Upper lobe of right lung (tissue), 1 donor: ENCODE measurements at regions not wholly inside any gene's neighbourhood (a gene's known extent, or its start where the extent isn't known, plus 50 kb on each side); places are given as distances from the start of the nearest gene placed in this dataset.

ENCODE experiments used
- ATAC-seq: fragments of 200-7000 bp; cut with Tn5 transposase; one replicate; pipeline ENCODE4 v1.9.1; 2020; ENCODE audit warnings: mild to moderate bottlenecking, moderate library complexity
- DNase-seq: peaks from one replicate; pipeline ENCODE4 v3.0.0-alpha.2; 2020
- H3K27ac ChIP-seq: fragments of 200-600 bp; one replicate; pipeline ENCODE4 v1.8.0; 2022
- H3K27me3 ChIP-seq: fragments of 200-600 bp; one replicate; pipeline ENCODE4 v1.8.0; 2022; ENCODE audit warnings: mild to moderate bottlenecking
- H3K36me3 ChIP-seq: fragments of 200-600 bp; one replicate; pipeline ENCODE4 v1.8.0; 2022
- H3K4me1 ChIP-seq: fragments of 200-600 bp; one replicate; pipeline ENCODE4 v1.8.0; 2022
- H3K4me3 ChIP-seq: fragments of 200-600 bp; one replicate; pipeline ENCODE4 v1.8.0; 2022; ENCODE audit warnings: mild to moderate bottlenecking
- H3K9me3 ChIP-seq: fragments of 200-600 bp; one replicate; pipeline ENCODE4 v1.8.0; 2022
- intact Hi-C: fragments of 100-400 bp; cut with DNase I; formaldehyde crosslinking; loops from one replicate; pipeline ENCODE4 v1.11.0; 2022
- TF ChIP-seq, protein P1 (sequence below): fragments of 200-600 bp; IDR thresholded peaks from one replicate; pipeline ENCODE4 v1.8.0; 2022; ENCODE audit warnings: antibody characterized with exemption
- donor health status: DM: no; HTN: yes; CAD: no; lungs with severe emphysema.

GRCh38 chr18:60599995-60600394, 227.4 kb upstream of the MC4R start:
- no peak for ATAC-seq
- Histone ChIP-seq H3K9me3 (no peaks in the 10 kb centered on the region), H3K4me3 (no peak overlapping the region), H3K36me3 (no peaks in the 10 kb centered on the region), H3K27me3 (no peaks in the 10 kb centered on the region), H3K27ac (no peak overlapping the region), H3K4me1 (no peaks in the 10 kb centered on the region)
- intact Hi-C loops, result no loop called here
- DNase-seq, result no peak
- TF ChIP-seq, protein P1, sequence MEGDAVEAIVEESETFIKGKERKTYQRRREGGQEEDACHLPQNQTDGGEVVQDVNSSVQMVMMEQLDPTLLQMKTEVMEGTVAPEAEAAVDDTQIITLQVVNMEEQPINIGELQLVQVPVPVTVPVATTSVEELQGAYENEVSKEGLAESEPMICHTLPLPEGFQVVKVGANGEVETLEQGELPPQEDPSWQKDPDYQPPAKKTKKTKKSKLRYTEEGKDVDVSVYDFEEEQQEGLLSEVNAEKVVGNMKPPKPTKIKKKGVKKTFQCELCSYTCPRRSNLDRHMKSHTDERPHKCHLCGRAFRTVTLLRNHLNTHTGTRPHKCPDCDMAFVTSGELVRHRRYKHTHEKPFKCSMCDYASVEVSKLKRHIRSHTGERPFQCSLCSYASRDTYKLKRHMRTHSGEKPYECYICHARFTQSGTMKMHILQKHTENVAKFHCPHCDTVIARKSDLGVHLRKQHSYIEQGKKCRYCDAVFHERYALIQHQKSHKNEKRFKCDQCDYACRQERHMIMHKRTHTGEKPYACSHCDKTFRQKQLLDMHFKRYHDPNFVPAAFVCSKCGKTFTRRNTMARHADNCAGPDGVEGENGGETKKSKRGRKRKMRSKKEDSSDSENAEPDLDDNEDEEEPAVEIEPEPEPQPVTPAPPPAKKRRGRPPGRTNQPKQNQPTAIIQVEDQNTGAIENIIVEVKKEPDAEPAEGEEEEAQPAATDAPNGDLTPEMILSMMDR, result no peak

GRCh38 chr18:60601249-60601648, 228.7 kb upstream of the MC4R start:
- no peaks in the 10 kb centered on the region for H3K36me3 ChIP-seq
- no peak for DNase-seq
- no peak overlapping the region for H3K27ac ChIP-seq
- no peak for ATAC-seq
- no peaks in the 10 kb centered on the region for H3K9me3 ChIP-seq
- TF ChIP-seq, protein P1, result no peak
- H3K4me1 ChIP-seq, result no peaks in the 10 kb centered on the region
- intact Hi-C loops, result no loop called here
- H3K27me3 ChIP-seq, result no peaks in the 10 kb centered on the region
- no peak overlapping the region for H3K4me3 ChIP-seq

DNA sequence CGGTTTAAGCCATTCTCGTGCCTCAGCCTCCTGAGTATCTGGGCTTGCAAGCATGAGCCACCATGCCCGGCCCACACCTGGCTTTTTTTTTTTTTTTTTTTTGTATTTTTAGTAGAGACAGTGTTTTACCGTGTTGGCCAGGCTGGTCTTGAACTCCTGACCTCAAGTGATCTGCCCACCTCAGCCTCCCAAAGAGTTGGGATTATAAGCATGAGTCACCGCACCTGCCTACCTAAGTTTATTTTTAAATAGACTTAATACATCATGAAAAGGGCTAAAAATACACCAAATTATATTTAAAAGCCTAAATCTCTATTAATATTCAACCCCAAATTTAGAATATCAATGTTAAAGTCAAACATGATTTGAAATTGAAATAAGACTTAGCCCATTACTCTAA, 250.8 kb upstream of the MC4R start:
- no peak for ATAC-seq
- Histone ChIP-seq H3K36me3 (no peaks in the 10 kb centered on the region), H3K27me3 (no peaks in the 10 kb centered on the region), H3K27ac (no peak overlapping the region), H3K4me3 (no peak overlapping the region), H3K9me3 (no peaks in the 10 kb centered on the region), H3K4me1 (no peaks in the 10 kb centered on the region)
- DNase-seq, result no peak
- intact Hi-C loops, result no loop called here
- TF ChIP-seq, protein P1, result no peak

GRCh38 chr18:60624207-60624606, 251.6 kb upstream of the MC4R start:
- intact Hi-C loops, result no loop called here
- Histone ChIP-seq H3K27ac (no peak overlapping the region), H3K36me3 (no peaks in the 10 kb centered on the region), H3K4me3 (no peak overlapping the region), H3K27me3 (no peaks in the 10 kb centered on the region), H3K4me1 (no peaks in the 10 kb centered on the region), H3K9me3 (no peaks in the 10 kb centered on the region)
- TF ChIP-seq, protein P1, result no peak
- no peak for DNase-seq
- ATAC-seq, result no peak

DNA sequence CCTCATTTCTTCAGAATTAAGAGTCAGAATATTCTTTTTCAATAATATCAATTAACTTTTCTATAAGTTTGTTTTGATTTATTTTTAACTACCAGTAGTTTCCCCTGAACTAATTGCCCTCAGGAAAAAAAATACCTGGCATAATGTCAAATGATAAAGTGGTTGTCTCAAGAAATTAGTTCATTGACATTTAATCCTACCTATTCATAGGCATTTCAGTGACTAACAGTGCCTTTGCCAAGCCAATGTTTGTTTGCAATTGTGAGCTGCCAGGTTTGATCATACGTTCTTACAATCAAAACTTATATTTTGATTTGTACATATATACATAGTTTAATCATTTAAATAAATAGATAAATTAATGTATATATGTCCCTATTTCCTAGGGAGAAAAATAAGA, 267.3 kb upstream of the MC4R start:
- H3K27me3 ChIP-seq, result no peaks in the 10 kb centered on the region
- ATAC-seq, result no peak

GRCh38 chr18:60643009-60643408, 270.4 kb upstream of the MC4R start:
- ATAC-seq (no peak), DNase-seq (no peak)

More for the DNA sequence above, 267.3 kb upstream of the MC4R start:
- Histone ChIP-seq H3K36me3 (no peaks in the 10 kb centered on the region), H3K27ac (no peak overlapping the region), H3K4me1 (no peaks in the 10 kb centered on the region), H3K4me3 (no peak overlapping the region), H3K9me3 (no peaks in the 10 kb centered on the region)
- TF ChIP-seq, protein P1, result no peak
- intact Hi-C loops, result no loop called here
- no peak for DNase-seq

More at GRCh38 chr18:60643009-60643408, 270.4 kb upstream of the MC4R start:
- H3K4me3 ChIP-seq, result no peak overlapping the region
- TF ChIP-seq, protein P1, result no peak
- H3K27me3 ChIP-seq, result no peaks in the 10 kb centered on the region
- intact Hi-C loops, result no loop called here
- no peak overlapping the region for H3K27ac ChIP-seq
- H3K36me3 ChIP-seq, result no peaks in the 10 kb centered on the region
- no peaks in the 10 kb centered on the region for H3K9me3 ChIP-seq
- no peaks in the 10 kb centered on the region for H3K4me1 ChIP-seq
